SK-N-MC (cell line): ENCODE measurements at regions not wholly inside any gene's neighbourhood (a gene's known extent, or its start where the extent isn't known, plus 50 kb on each side); places are given as distances from the start of the nearest gene placed in this dataset.

Experiments used
- FOXP2 ChIP-seq: optimal IDR thresholded peaks from 2 replicates; pipeline ENCODE3; 2011; ENCODE audit warnings: mild to moderate bottlenecking, moderate library complexity; ENCODE audit not compliant: insufficient read depth; ENCODE audit errors: extremely low read length, control extremely low read depth
- POLR2AphosphoS5 ChIP-seq: IDR thresholded peaks from 2 replicates; pipeline ENCODE4 v1.6.1; 2012; ENCODE audit warnings: mild to moderate bottlenecking, low read depth, low read length, borderline replicate concordance

GRCh38 chr14:26282578-26282977 lies 315.3 kb downstream of the NOVA1 start:
- TF ChIP-seq POLR2AphosphoS5: no peak
- no peak for TF ChIP-seq FOXP2
